ENCODE measurements at regions not wholly inside any gene's neighbourhood (a gene's known extent, or its start where the extent isn't known, plus 50 kb on each side); places are given as distances from the start of the nearest gene placed in this dataset.

GRCh38 chr4:66872661-66873060, 672.6 kb downstream of the CENPC start:
- intact Hi-C loops (cut with micrococcal nuclease; ENCODE audit: unreplicated experiment): no loop called here
- Histone ChIP-seq H3K36me3 (ENCODE audit: insufficient read depth, low read length, poor library complexity, severe bottlenecking) (no peaks in the 10 kb centered on the region), H3K27me3 (replicated peaks; ENCODE audit: insufficient read depth, low read depth, low read length, poor library complexity) (no peaks in the 10 kb centered on the region), H3K4me1 (ENCODE audit: insufficient read depth, low read length, poor library complexity, severe bottlenecking) (no peaks in the 10 kb centered on the region), H3K9me3 (ENCODE audit: low read depth, low read length, poor library complexity, severe bottlenecking) (no peaks in the 10 kb centered on the region), H3K4me3 (ENCODE audit: low read depth, low read length, poor library complexity, severe bottlenecking) (no peak overlapping the region), H3K27ac (ENCODE audit: low read depth, low read length, poor library complexity, severe bottlenecking) (no peak overlapping the region)
- CTCF ChIA-PET: no interaction called here
- no peak for DNase-seq (ENCODE audit: low spot score)
- POLR2A ChIA-PET (ENCODE audit: low non-redundant PET): no interaction called here
- BruUV-seq (replicated peaks): no TSS peak
- TF ChIP-seq, protein P1, sequence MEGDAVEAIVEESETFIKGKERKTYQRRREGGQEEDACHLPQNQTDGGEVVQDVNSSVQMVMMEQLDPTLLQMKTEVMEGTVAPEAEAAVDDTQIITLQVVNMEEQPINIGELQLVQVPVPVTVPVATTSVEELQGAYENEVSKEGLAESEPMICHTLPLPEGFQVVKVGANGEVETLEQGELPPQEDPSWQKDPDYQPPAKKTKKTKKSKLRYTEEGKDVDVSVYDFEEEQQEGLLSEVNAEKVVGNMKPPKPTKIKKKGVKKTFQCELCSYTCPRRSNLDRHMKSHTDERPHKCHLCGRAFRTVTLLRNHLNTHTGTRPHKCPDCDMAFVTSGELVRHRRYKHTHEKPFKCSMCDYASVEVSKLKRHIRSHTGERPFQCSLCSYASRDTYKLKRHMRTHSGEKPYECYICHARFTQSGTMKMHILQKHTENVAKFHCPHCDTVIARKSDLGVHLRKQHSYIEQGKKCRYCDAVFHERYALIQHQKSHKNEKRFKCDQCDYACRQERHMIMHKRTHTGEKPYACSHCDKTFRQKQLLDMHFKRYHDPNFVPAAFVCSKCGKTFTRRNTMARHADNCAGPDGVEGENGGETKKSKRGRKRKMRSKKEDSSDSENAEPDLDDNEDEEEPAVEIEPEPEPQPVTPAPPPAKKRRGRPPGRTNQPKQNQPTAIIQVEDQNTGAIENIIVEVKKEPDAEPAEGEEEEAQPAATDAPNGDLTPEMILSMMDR (conservative IDR thresholded peaks at IDR 0.05; ENCODE audit: low read depth, low read length): no peak
- TF ChIP-seq EZH2 (IDR thresholded peaks at IDR 0.05; ENCODE audit: borderline replicate concordance, low read depth, low read length, poor library complexity, severe bottlenecking): no peak

GRCh38 chr4:66863481-66863880, 681.8 kb downstream of the CENPC start:
- ChIA-PET POLR2A (ENCODE audit: low non-redundant PET) (no interaction called here), CTCF (no interaction called here)
- H3K4me3 ChIP-seq (ENCODE audit: low read depth, low read length, poor library complexity, severe bottlenecking): no peak overlapping the region
- no TSS peak for BruUV-seq (replicated peaks)
- no peak for DNase-seq (ENCODE audit: low spot score)
- no peaks in the 10 kb centered on the region for H3K9me3 ChIP-seq (ENCODE audit: low read depth, low read length, poor library complexity, severe bottlenecking)
- H3K27me3 ChIP-seq (replicated peaks; ENCODE audit: insufficient read depth, low read depth, low read length, poor library complexity): no peaks in the 10 kb centered on the region
- intact Hi-C loops (cut with micrococcal nuclease; ENCODE audit: unreplicated experiment): no loop called here
- no peaks in the 10 kb centered on the region for H3K36me3 ChIP-seq (ENCODE audit: insufficient read depth, low read length, poor library complexity, severe bottlenecking)
- no peaks in the 10 kb centered on the region for H3K4me1 ChIP-seq (ENCODE audit: insufficient read depth, low read length, poor library complexity, severe bottlenecking)
- TF ChIP-seq EZH2 (IDR thresholded peaks at IDR 0.05; ENCODE audit: borderline replicate concordance, low read depth, low read length, poor library complexity, severe bottlenecking): no peak
- TF ChIP-seq, protein P1 (conservative IDR thresholded peaks at IDR 0.05; ENCODE audit: low read depth, low read length): no peak
- H3K27ac ChIP-seq (ENCODE audit: low read depth, low read length, poor library complexity, severe bottlenecking): no peak overlapping the region

GRCh38 chr4:66855956-66856355, 689.3 kb downstream of the CENPC start:
- no peaks in the 10 kb centered on the region for H3K36me3 ChIP-seq (ENCODE audit: insufficient read depth, low read length, poor library complexity, severe bottlenecking)
- intact Hi-C loops (cut with micrococcal nuclease; ENCODE audit: unreplicated experiment): no loop called here
- no peak for DNase-seq (ENCODE audit: low spot score)
- TF ChIP-seq EZH2 (IDR thresholded peaks at IDR 0.05; ENCODE audit: borderline replicate concordance, low read depth, low read length, poor library complexity, severe bottlenecking): no peak
- TF ChIP-seq, protein P1 (conservative IDR thresholded peaks at IDR 0.05; ENCODE audit: low read depth, low read length): no peak
- ChIA-PET CTCF (no interaction called here), POLR2A (ENCODE audit: low non-redundant PET) (no interaction called here)
- no peaks in the 10 kb centered on the region for H3K27me3 ChIP-seq (replicated peaks; ENCODE audit: insufficient read depth, low read depth, low read length, poor library complexity)
- H3K4me3 ChIP-seq (ENCODE audit: low read depth, low read length, poor library complexity, severe bottlenecking): no peak overlapping the region
- no peaks in the 10 kb centered on the region for H3K4me1 ChIP-seq (ENCODE audit: insufficient read depth, low read length, poor library complexity, severe bottlenecking)
- BruUV-seq (replicated peaks): no TSS peak
- no peaks in the 10 kb centered on the region for H3K9me3 ChIP-seq (ENCODE audit: low read depth, low read length, poor library complexity, severe bottlenecking)
- no peak overlapping the region for H3K27ac ChIP-seq (ENCODE audit: low read depth, low read length, poor library complexity, severe bottlenecking)
